Esophagus muscularis mucosa (tissue), 4 donors: ENCODE measurements at regions not wholly inside any gene's neighbourhood (a gene's known extent, or its start where the extent isn't known, plus 50 kb on each side); places are given as distances from the start of the nearest gene placed in this dataset.
"Not testable (repeated sequence)": the region's sequence is repeated elsewhere in the genome, so short reads cannot be mapped to it uniquely, and the experiment has no call there.

Experiments used
- DNase-seq: peaks from one replicate; pipeline ENCODE4 v3.0.0-alpha.2; 2017; ENCODE audit errors: extremely low spot score
- H3K27ac ChIP-seq, 4 donors: fragments of 200-600 bp; sonication (generic); replicated peaks in 1 of 4; 1 replicate in 3 of 4; 2 replicates in 1 of 4; pipeline ENCODE4 v1.5.1; 2016 to 2019; ENCODE audit warnings: mild to moderate bottlenecking in 1 of 4
- H3K27me3 ChIP-seq, 4 donors: fragments of 200-600 bp; sonication (generic); one replicate each; pipeline versions ENCODE4 v1.5.1 to v1.6.0; 2016 to 2019
- H3K36me3 ChIP-seq, 4 donors: fragments of 200-600 bp; sonication (generic); one replicate each; pipeline ENCODE4 v1.5.1; 2016 to 2019
- H3K4me1 ChIP-seq, 4 donors: fragments of 200-600 bp; sonication (generic); one replicate each; pipeline ENCODE4 v1.5.1; 2016 to 2019
- H3K4me3 ChIP-seq, 4 donors: fragments of 200-600 bp; sonication (generic); 1 replicate in 2 of 4; 2 replicates in 2 of 4; pipeline ENCODE4 v1.5.1; 2016 to 2019; ENCODE audit warnings: mild to moderate bottlenecking in 4 of 4, moderate library complexity in 1 of 4
- H3K9me3 ChIP-seq, 4 donors: fragments of 200-600 bp; sonication (generic); 1 replicate in 3 of 4; 2 replicates in 1 of 4; pipeline ENCODE4 v1.5.1; 2016 to 2019
- CTCF ChIP-seq, 3 experiments: fragments of 200-600 bp in 2 of 3; fragments of 450-650 bp in 1 of 3; sonication (generic) in 2 of 3; IDR thresholded peaks; one replicate each; pipeline ENCODE4 v1.5.1; 2017 to 2019; ENCODE audit warnings: antibody characterized with exemption in 3 of 3, mild to moderate bottlenecking in 2 of 3, moderate library complexity in 1 of 3
- EP300 ChIP-seq: sonication (generic); formaldehyde crosslinking; IDR thresholded peaks from one replicate; pipeline ENCODE4 v1.6.1; 2017; ENCODE audit warnings: antibody characterized with exemption
- POLR2A ChIP-seq: fragments of 450-650 bp; IDR thresholded peaks from one replicate; pipeline ENCODE4 v1.6.1; 2017; ENCODE audit warnings: antibody characterized with exemption, moderate library complexity, mild to moderate bottlenecking, low read depth
- POLR2AphosphoS5 ChIP-seq, 2 donors: sonication (generic); formaldehyde crosslinking; IDR thresholded peaks; one replicate each; pipeline ENCODE4 v1.6.1; 2017; ENCODE audit warnings: antibody characterized with exemption in 2 of 2
- WGBS: methylation state at CpG from one replicate; pipeline ENCODE4 v1.1.5; 2018; 5-methylcytosine and 5-hydroxymethylcytosine counted together
- intact Hi-C: fragments of 100-400 bp; cut with DNase I; formaldehyde crosslinking; loops from one replicate; pipeline ENCODE4 v1.15.1; 2023

DNA sequence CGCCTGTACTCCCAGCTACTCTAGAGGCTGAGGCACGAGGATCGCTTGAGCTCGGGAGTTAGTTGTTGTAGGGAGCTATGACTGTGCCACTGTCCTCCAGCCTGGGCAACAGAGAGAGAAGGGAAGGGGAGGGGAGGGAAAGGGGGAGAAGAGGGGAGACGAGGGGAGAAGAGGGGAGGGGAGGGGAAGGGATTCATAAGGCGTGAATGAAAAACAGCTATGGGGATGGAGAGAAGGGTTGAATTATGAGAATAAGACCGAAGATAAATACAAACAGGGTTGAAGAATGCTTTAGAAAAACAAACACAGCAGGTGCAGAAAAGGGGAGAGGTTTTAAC is 106.0 kb downstream of the TRIM27 start:
- Histone ChIP-seq H3K27me3 (peaks cover 0 to 96% (median 27%) of the 10 kb centered on the region in 4 donors), H3K9me3 (no peaks in the 10 kb centered on the region), H3K4me1 (peaks cover 0 to 6% (median 5%) of the 10 kb centered on the region in 4 donors), H3K36me3 (no peaks in the 10 kb centered on the region), H3K27ac (no peak overlapping the region), H3K4me3 (no peak overlapping the region)
- 8% methylated on average over 7 of the region's 7 CpGs for WGBS
- intact Hi-C loops: no loop called here
- TF ChIP-seq CTCF (IDR thresholded peaks at IDR 0.05): no peak
- no peak for TF ChIP-seq EP300
- no peak for TF ChIP-seq POLR2AphosphoS5 (IDR thresholded peaks at IDR 0.05)
- TF ChIP-seq POLR2A: no peak
- no peak for DNase-seq

GRCh38 chr6:28824793-28825731 is 98.7 kb downstream of the TRIM27 start:
- intact Hi-C loops: no loop called here

GRCh38 chr6:28825732-28826293 is 98.0 kb downstream of the TRIM27 start:
- H3K27me3 ChIP-seq: peaks cover 0 to 91% (median 36%) of the 10 kb centered on the region in 4 donors
- TF ChIP-seq EP300 (no peak), CTCF (IDR thresholded peaks at IDR 0.05) (no peak), POLR2AphosphoS5 (IDR thresholded peaks at IDR 0.05) (no peak), POLR2A (no peak)
- WGBS: 12% methylated on average over 16 of the region's 16 CpGs
- no peak for DNase-seq
- H3K4me1 ChIP-seq: peaks cover 0 to 14% (median 4%) of the 10 kb centered on the region in 4 donors
- no peak overlapping the region for H3K27ac ChIP-seq
- no peaks in the 10 kb centered on the region for H3K9me3 ChIP-seq
- intact Hi-C loops: no loop called here
- H3K4me3 ChIP-seq: no peak overlapping the region
- H3K36me3 ChIP-seq: no peaks in the 10 kb centered on the region

More at GRCh38 chr6:28824793-28825731, 98.7 kb downstream of the TRIM27 start:
- 3% methylated on average over 34 of the region's 34 CpGs for WGBS
- no peak overlapping the region for H3K27ac ChIP-seq
- TF ChIP-seq CTCF (IDR thresholded peaks at IDR 0.05) (no peak), EP300 (no peak), POLR2AphosphoS5 (IDR thresholded peaks at IDR 0.05) (no peak), POLR2A (no peak)
- no peak overlapping the region for H3K4me3 ChIP-seq
- no peaks in the 10 kb centered on the region for H3K9me3 ChIP-seq
- DNase-seq: no peak
- H3K27me3 ChIP-seq: peaks cover 0 to 92% (median 36%) of the 10 kb centered on the region in 4 donors
- peaks cover 0 to 14% (median 4%) of the 10 kb centered on the region in 4 donors for H3K4me1 ChIP-seq
- H3K36me3 ChIP-seq: no peaks in the 10 kb centered on the region

DNA sequence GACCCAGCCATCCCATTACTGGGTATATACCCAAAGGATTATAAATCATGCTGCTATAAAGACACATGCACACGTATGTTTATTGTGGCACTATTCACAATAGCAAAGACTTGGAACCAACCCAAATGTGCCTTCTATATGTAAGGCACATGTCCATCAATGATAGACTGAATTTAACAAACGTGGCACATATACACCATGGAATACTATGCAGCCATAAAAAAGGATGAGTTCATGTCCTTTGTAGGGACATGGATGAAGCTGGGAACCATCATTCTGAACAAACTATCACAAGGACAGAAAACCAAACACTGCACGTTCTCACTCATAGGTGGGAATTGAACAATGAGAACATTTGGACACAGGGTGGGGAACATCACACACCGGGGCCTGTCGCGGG is 92.1 kb downstream of the TRIM27 start:
- DNase-seq, H3K27ac ChIP-seq, H3K4me3 ChIP-seq, H3K4me1 ChIP-seq, H3K9me3 ChIP-seq, H3K36me3 ChIP-seq: not testable (repeated sequence)
- intact Hi-C loops: loop anchor here (10.0 kb wide), 1 partner anchor 137 kb away; no protein-coding TSS in a partner anchor
- 92% methylated on average over 4 of the region's 6 CpGs for WGBS
- H3K27me3 ChIP-seq: peaks cover 0 to 68% (median 8%) of the 10 kb centered on the region in 4 donors

DNA sequence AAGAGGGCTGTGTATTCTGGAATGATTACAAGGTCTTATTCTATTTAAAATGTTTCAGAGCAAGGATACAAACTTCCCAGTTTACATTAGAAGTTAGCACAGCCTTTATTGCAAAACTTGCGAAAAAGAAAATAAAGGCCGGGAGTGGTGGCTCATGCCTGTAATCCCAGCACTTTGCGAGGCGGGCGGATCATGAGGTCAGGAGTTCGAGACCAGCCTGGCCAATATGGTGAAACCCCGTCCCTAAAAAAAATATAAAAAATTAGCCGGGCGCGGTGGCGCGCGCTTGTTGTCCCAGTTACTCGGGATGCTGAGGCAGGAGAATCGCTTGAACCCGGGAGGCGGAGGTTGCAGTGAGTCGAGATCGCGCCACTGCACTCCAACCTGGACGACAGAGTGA is 87.1 kb downstream of the TRIM27 start:
- intact Hi-C loops: loop anchor here (5.0 to 10.0 kb wide), 3 partner anchors 46 to 142 kb away; no protein-coding TSS in a partner anchor
- WGBS: 49% methylated on average over 21 of the region's 21 CpGs
- not testable (repeated sequence) for DNase-seq, H3K4me3 ChIP-seq, H3K9me3 ChIP-seq, H3K27ac ChIP-seq, H3K36me3 ChIP-seq
- H3K4me1 ChIP-seq: peaks cover 12 to 25% (median 21%) of the 10 kb centered on the region in 4 donors
- peaks cover 0 to 40% (median 0%) of the 10 kb centered on the region in 4 donors for H3K27me3 ChIP-seq
